BJ (cell line): ENCODE measurements at regions not wholly inside any gene's neighbourhood (a gene's known extent, or its start where the extent isn't known, plus 50 kb on each side); places are given as distances from the start of the nearest gene placed in this dataset.

Experiments used
- CTCF ChIA-PET: fragments of 350-600 bp; formaldehyde crosslinking; extraction: SDS; loops from one replicate; lab custom pipeline; 2021; ENCODE audit warnings: antibody characterized with exemption, inconsistent platforms; lab: Yijun Ruan, JAX
- POLR2A ChIA-PET: fragments of 300-600 bp; sonication (Branson Sonifier 250); formaldehyde crosslinking; extraction: SDS; loops from one replicate; lab custom pipeline; 2021; ENCODE audit warnings: antibody characterized with exemption; lab: Charles Lee
- DNase-seq: peaks from one replicate; pipeline ENCODE4 v3.0.0-alpha.2; 2011; ENCODE audit warnings: low read depth
- H3K27me3 ChIP-seq: 2 replicates; pipeline ENCODE4 v1.6.0; 2011; ENCODE audit warnings: low read length; ENCODE audit not compliant: control insufficient read depth, insufficient read depth
- H3K36me3 ChIP-seq: 2 replicates; pipeline ENCODE4 v1.5.1; 2011; ENCODE audit warnings: low read length; ENCODE audit not compliant: control insufficient read depth, insufficient read depth
- H3K4me3 ChIP-seq: 2 replicates; pipeline ENCODE4 v1.5.1; 2011; ENCODE audit warnings: low read depth, mild to moderate bottlenecking, control low read depth, low read length
- CTCF ChIP-seq: IDR thresholded peaks from 2 replicates; pipeline ENCODE4 v1.5.1; 2011; ENCODE audit warnings: low read depth, mild to moderate bottlenecking, control low read depth, inconsistent platforms, low read length, moderate library complexity; ENCODE audit not compliant: insufficient read depth

- no peaks in the 10 kb centered on the region for H3K36me3 ChIP-seq
- H3K27me3 ChIP-seq, result no peaks in the 10 kb centered on the region
- CTCF ChIA-PET, result no interaction called here
- POLR2A ChIA-PET, result no interaction called here
- no peak overlapping the region for H3K4me3 ChIP-seq
- no peak for TF ChIP-seq CTCF
- no peak for DNase-seq
Measured at GRCh38 chr4:173704201-173704600, 174.2 kb upstream of the HAND2 start.

GRCh38 chr4:173703021-173703420, 173.0 kb upstream of the HAND2 start:
- Histone ChIP-seq H3K27me3 (no peaks in the 10 kb centered on the region), H3K4me3 (no peak overlapping the region), H3K36me3 (no peaks in the 10 kb centered on the region)
- no peak for DNase-seq
- CTCF ChIA-PET, result no interaction called here
- no peak for TF ChIP-seq CTCF
- POLR2A ChIA-PET, result interaction anchor here (0.7 kb wide), 1 partner anchor 170 kb away, joined by 3 read pairs; no protein-coding TSS in a partner anchor

- CTCF ChIA-PET, result no interaction called here
- no peak for TF ChIP-seq CTCF
- Histone ChIP-seq H3K36me3 (no peaks in the 10 kb centered on the region), H3K27me3 (no peaks in the 10 kb centered on the region), H3K4me3 (no peak overlapping the region)
- no peak for DNase-seq
- POLR2A ChIA-PET, result no interaction called here
Measured at GRCh38 chr4:173700650-173701049, 170.6 kb upstream of the HAND2 start.

- TF ChIP-seq CTCF, result no peak
- DNase-seq, result no peak
- Histone ChIP-seq H3K27me3 (no peaks in the 10 kb centered on the region), H3K36me3 (no peaks in the 10 kb centered on the region), H3K4me3 (no peak overlapping the region)
- POLR2A ChIA-PET, result no interaction called here
- CTCF ChIA-PET, result no interaction called here
Measured at GRCh38 chr4:173699841-173700475, 169.9 kb upstream of the HAND2 start.

GRCh38 chr4:173698557-173699262, 168.7 kb upstream of the HAND2 start:
- Histone ChIP-seq H3K4me3 (no peak overlapping the region), H3K27me3 (no peaks in the 10 kb centered on the region), H3K36me3 (no peaks in the 10 kb centered on the region)
- no peak for DNase-seq
- no peak for TF ChIP-seq CTCF
- POLR2A ChIA-PET, result no interaction called here
- CTCF ChIA-PET, result no interaction called here
